Lung (tissue), 11 donors: ENCODE measurements at regions not wholly inside any gene's neighbourhood (a gene's known extent, or its start where the extent isn't known, plus 50 kb on each side); places are given as distances from the start of the nearest gene placed in this dataset.
"Not testable (repeated sequence)": the region's sequence is repeated elsewhere in the genome, so short reads cannot be mapped to it uniquely, and the experiment has no call there.

ENCODE experiments used
- ATAC-seq: fragments of 200-7000 bp; cut with Tn5 transposase; one replicate; pipeline ENCODE4 v1.9.1; 2020; ENCODE audit warnings: moderate number of reproducible peaks; ENCODE audit not compliant: insufficient read depth, low FRiP score
- DNase-seq, 3 donors: peaks; one replicate each; pipeline ENCODE4 v3.0.0-alpha.2; 2013 to 2017
- H3K27ac ChIP-seq, 2 donors: one replicate each; pipeline ENCODE4 v1.5.1; 2013; ENCODE audit warnings: mild to moderate bottlenecking in 2 of 2, moderate library complexity in 2 of 2, control low read depth in 1 of 2, inconsistent platforms in 1 of 2, low read depth in 1 of 2, low read length in 1 of 2
- H3K27me3 ChIP-seq, 3 donors: one replicate each; pipeline ENCODE4 v1.5.1; 2013; ENCODE audit warnings: low read length in 2 of 3; ENCODE audit not compliant: control insufficient read depth in 3 of 3, insufficient read depth in 3 of 3
- H3K36me3 ChIP-seq, 4 donors: one replicate each; pipeline ENCODE4 v1.5.1; 2013; ENCODE audit warnings: low read length in 4 of 4, mild to moderate bottlenecking in 1 of 4, moderate library complexity in 1 of 4; ENCODE audit not compliant: control insufficient read depth in 4 of 4, insufficient read depth in 4 of 4
- H3K4me1 ChIP-seq, 5 donors: one replicate each; pipeline ENCODE4 v1.5.1; 2013; ENCODE audit warnings: low read length in 5 of 5, mild to moderate bottlenecking in 2 of 5, moderate library complexity in 1 of 5; ENCODE audit not compliant: control insufficient read depth in 5 of 5, insufficient read depth in 5 of 5
- H3K4me3 ChIP-seq: one replicate; pipeline ENCODE4 v1.5.1; 2013; ENCODE audit warnings: mild to moderate bottlenecking, control low read depth, moderate library complexity
- H3K9ac ChIP-seq, 2 donors: one replicate each; pipeline ENCODE4 v1.5.1; 2013; ENCODE audit warnings: low read length in 2 of 2, control low read depth in 1 of 2; ENCODE audit not compliant: insufficient read depth in 1 of 2
- H3K9me3 ChIP-seq, 4 donors: one replicate each; pipeline ENCODE4 v1.5.1; 2013; ENCODE audit warnings: low read length in 3 of 4, mild to moderate bottlenecking in 1 of 4, moderate library complexity in 1 of 4; ENCODE audit not compliant: control insufficient read depth in 4 of 4, insufficient read depth in 3 of 4
- WGBS, 2 donors: extraction: QIAGEN DNeasy Blood & Tissue Kit; methylation state at CpG; one replicate each; pipeline ENCODE4 v1.1.7; 2013; 5-methylcytosine and 5-hydroxymethylcytosine counted together
- TF ChIP-seq, protein P1 (sequence below): IDR thresholded peaks from 2 replicates; pipeline ENCODE4 v1.5.1; 2012; ENCODE audit warnings: mild to moderate bottlenecking; ENCODE audit errors: control extremely low read depth, extremely low read depth
- donor health status: control.
- donor health status: control.
- donor health status: Bipolar disorder and iron deficiency.
- donor health status: healthy.
- donor health status: DM: yes; HTN: yes; CAD: no.

DNA sequence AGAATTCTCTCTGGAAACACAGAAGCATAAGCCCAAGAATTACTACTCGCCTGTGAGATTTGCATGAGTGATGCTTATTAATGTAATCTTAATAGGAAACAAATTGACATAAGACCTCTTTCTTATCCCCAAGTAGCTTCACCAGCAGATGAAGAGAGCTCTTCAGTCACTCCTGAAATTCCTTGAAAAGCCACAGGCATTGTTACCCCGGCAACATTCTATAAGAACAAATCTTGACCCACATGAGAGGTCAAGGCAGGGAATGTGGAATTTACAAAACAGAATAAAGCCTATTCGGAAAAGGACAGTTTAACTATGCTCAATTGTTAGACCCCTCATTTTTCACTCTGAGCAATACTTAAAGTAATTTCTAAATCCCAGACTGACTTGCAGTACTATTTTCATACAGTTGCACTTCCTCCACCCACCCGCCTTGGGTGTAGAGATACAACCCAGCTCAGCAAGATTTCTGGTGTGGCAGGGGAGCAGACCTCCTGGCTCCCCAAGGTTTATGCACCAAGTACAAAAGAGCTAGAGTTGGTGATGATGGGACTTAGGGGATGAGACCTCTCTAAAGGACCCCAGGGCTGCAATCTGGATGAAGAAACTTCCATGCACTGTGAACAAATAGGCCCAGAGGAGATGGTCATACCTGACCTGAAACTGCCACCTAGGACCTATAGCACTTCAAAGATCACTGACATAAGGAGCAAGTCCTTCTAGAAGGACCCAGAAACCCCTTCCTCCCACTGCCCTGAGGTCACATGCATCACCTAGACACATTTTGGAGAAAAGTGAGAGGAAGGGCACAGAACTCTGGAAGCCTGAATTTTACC lies 242.1 kb downstream of the ZNF608 start:
- Histone ChIP-seq H3K9me3 (no peaks in the 10 kb centered on the region), H3K27me3 (no peaks in the 10 kb centered on the region), H3K36me3 (no peaks in the 10 kb centered on the region), H3K4me1 (peaks cover 0 to 4% (median 0%) of the 10 kb centered on the region in 5 donors), H3K4me3 (no peak overlapping the region), H3K9ac (no peak overlapping the region), H3K27ac (no peak overlapping the region)
- DNase-seq, result peak in 1 of 3 donors; percentile 13
- ATAC-seq, result peak; percentile 58
- WGBS, 2 donors, result 65 to 78% methylated on average over 4 of the region's 4 CpGs
- TF ChIP-seq, protein P1, sequence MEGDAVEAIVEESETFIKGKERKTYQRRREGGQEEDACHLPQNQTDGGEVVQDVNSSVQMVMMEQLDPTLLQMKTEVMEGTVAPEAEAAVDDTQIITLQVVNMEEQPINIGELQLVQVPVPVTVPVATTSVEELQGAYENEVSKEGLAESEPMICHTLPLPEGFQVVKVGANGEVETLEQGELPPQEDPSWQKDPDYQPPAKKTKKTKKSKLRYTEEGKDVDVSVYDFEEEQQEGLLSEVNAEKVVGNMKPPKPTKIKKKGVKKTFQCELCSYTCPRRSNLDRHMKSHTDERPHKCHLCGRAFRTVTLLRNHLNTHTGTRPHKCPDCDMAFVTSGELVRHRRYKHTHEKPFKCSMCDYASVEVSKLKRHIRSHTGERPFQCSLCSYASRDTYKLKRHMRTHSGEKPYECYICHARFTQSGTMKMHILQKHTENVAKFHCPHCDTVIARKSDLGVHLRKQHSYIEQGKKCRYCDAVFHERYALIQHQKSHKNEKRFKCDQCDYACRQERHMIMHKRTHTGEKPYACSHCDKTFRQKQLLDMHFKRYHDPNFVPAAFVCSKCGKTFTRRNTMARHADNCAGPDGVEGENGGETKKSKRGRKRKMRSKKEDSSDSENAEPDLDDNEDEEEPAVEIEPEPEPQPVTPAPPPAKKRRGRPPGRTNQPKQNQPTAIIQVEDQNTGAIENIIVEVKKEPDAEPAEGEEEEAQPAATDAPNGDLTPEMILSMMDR, result no peak

DNA sequence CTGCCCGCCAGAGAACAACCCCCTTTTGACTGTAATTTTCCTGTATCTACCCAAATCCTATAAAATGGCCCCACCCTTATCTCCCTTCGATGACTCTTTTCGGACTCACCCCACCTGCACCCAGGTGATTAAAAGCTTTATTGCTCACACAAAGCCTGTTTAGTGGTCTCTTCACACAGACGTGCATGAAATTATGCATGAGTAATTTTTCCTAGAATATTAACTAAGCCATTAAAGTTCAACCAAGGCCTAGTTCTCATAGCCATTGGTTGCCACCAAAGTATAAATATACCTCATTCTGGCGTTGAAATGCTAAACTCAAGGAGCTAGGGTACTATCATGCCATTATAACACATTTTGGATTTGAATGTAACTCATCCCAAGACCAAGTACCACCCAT lies 243.9 kb downstream of the ZNF608 start:
- DNase-seq (no peak), ATAC-seq (no peak)
- Histone ChIP-seq H3K4me3 (no peak overlapping the region), H3K9me3 (no peaks in the 10 kb centered on the region), H3K4me1 (peaks cover 0 to 4% (median 0%) of the 10 kb centered on the region in 5 donors), H3K27ac (no peak overlapping the region), H3K36me3 (no peaks in the 10 kb centered on the region), H3K9ac (no peak overlapping the region), H3K27me3 (no peaks in the 10 kb centered on the region)
- WGBS, 2 donors, result 93 to 94% methylated on average over 5 of the region's 5 CpGs
- TF ChIP-seq, protein P1, result no peak

DNA sequence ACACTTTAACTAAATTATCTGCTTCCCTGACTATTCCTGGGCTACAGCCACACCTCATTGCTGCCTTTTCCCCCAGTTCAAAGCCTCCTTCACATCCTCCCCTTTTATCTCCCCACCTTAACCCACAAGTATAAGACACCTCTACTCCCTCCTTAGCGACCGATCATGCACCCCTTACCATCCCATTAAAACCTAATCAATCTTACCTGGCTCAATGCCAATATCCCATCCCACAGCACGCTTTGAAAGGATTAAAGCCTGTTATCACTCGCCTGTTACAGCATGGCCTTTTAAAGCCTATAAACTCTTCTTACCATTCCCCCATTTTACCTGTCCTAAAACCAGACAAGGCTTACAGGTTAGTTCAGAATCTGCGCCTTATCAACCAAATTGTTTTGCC lies 246.6 kb downstream of the ZNF608 start:
- H3K9me3 ChIP-seq, H3K27me3 ChIP-seq, H3K36me3 ChIP-seq, H3K27ac ChIP-seq, H3K4me1 ChIP-seq, ATAC-seq, H3K4me3 ChIP-seq, DNase-seq, H3K9ac ChIP-seq: not testable (repeated sequence)
- WGBS, 2 donors, result 69 to 90% methylated on average over 4 of the region's 5 CpGs

DNA sequence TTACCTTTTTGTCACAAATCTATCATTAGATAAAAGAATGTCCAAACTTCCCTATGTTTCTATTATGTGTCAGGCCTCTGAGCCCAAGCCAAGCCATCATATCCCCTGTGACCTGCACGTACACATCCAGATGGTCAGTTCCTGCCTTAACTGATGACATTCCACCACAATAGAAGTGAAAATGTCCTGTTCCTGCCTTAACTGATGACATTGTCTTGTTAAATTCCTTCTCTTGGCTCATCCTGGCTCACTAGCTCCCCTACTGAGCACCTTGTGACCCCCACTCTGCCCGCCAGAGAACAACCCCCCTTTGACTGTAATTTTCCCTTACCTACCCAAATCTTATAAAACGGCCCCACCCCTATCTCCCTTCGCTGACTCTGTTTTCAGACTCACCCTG lies 249.5 kb downstream of the ZNF608 start:
- H3K9me3 ChIP-seq, DNase-seq, H3K36me3 ChIP-seq, H3K9ac ChIP-seq, H3K4me1 ChIP-seq, H3K4me3 ChIP-seq, H3K27ac ChIP-seq, ATAC-seq, H3K27me3 ChIP-seq: not testable (repeated sequence)
- WGBS, 2 donors, result 87 to 91% methylated on average over 4 of the region's 4 CpGs
